GM19397 (cell line): ENCODE measurements at regions not wholly inside any gene's neighbourhood (a gene's known extent, or its start where the extent isn't known, plus 50 kb on each side); places are given as distances from the start of the nearest gene placed in this dataset.
A peak's percentile ranks its signal among the peaks of the same experiment; 100 is the strongest.

Experiments used
- ATAC-seq: cut with Tn5 transposase; IDR thresholded peaks from one replicate; pipeline ENCODE4 v1.9.1; 2021; ENCODE audit warnings: mild to moderate bottlenecking, moderate library complexity; ENCODE audit not compliant: unreplicated experiment

- no peak for ATAC-seq
Measured at GRCh38 chr5:52668544-52669185, 119.1 kb upstream of the ITGA1 start.

- no peak for ATAC-seq
Measured at GRCh38 chr5:52672459-52672858, 115.3 kb upstream of the ITGA1 start.

DNA sequence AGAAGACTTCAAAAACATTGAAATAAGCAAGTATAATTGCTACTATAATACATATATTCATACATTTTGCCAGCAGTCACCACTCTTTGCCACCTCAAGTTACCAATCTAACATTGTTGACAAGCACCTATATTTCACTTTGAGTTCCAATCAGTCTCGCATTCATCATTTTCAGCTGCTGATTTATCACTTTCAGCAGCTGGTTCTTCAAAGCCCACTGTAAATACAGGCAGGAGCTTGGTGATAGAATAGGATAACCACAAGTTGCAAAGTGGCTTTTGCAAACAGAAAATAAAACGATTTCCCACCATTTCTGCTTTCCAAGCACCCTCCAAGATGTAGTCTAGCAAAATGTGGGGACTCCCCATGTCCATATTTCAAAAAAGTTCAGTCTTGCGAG, 114.2 kb upstream of the ITGA1 start:
- no peak for ATAC-seq

GRCh38 chr5:52674815-52675545, 112.7 kb upstream of the ITGA1 start:
- ATAC-seq = no peak

DNA sequence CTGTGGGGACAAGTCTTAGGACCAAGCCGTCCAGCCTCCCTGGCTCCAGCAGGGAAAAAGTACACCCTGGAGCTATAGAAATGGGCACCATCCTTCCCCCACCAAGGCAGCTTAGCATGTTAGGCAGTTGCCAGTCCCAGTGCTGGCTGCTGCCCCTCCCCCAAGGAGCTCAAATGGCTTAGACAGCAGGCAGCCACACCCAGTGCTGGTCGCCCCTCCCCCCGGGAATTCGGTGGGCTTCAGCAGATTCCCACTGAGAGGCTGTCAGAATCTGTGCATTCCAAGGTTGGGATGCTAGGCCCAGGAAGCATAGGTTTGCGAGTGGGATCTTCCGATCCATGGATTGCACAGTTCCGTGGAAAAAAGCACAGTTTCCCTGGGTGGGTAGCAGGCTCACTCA, 105.2 kb upstream of the ITGA1 start:
- no peak for ATAC-seq

DNA sequence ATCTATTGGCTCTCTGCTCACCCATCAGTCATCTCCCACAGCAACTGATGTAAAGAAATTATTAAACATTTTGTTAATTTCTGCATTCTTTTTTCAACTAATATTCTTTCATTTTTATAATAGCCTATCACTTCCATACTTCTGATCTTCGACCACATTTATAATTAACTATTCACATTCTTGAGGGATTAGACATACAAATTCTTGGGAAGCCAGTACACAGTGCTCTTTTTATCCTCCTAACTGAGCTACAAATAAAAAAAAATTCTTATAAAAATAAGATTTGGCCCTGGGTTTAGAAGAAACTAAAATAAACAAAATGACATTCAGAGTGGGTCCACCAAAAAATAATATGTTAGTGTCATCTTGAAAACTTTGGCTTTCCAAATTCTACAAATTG, 103.7 kb upstream of the ITGA1 start:
- no peak for ATAC-seq

- ATAC-seq = no peak
Measured at GRCh38 chr5:52685566-52685965, 102.2 kb upstream of the ITGA1 start.

DNA sequence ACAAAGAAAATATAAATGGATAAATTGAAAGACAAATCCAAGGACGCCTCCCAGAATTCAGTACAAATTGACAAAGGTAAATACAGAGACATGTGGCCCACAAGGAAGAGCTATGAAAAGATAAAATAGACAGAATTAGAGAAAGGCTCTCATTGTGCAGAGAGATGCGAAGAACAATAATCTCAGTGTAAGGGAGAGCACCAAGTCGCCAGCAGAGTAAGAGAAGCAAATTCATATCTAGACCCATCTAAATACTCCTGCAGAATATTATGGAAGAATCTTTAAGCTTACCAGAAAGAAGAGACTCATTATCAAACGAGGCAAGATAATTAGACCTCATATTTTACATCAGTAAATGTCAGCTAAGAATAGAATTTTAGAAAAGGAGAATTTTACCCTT, 101.7 kb upstream of the ITGA1 start:
- no peak for ATAC-seq

DNA sequence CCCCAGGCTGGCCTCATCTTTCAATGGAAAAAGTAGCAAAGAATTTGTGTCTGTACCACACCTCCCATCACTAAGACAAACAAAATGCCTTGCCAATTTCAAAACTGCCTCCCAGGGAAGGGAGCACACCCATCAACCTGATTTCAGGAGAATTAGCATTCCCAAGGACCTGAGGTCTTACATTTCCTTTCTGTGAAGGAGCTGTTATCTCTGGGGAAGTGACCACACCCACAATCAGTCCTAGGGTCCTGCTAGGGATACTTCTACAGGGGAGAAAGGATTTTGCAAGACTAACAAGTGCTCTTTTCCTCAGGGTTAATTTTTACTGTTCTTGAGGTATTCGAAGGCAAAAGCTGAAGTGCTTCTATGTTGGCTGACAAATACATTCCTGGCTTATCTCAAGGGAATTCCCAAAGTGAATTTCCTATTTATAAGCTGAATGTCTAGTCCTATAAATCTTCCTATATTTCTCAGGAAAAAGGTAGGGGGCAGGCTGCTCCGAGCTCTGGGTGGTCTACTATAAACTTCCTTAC, 97.4 kb upstream of the ITGA1 start:
- ATAC-seq = no peak

DNA sequence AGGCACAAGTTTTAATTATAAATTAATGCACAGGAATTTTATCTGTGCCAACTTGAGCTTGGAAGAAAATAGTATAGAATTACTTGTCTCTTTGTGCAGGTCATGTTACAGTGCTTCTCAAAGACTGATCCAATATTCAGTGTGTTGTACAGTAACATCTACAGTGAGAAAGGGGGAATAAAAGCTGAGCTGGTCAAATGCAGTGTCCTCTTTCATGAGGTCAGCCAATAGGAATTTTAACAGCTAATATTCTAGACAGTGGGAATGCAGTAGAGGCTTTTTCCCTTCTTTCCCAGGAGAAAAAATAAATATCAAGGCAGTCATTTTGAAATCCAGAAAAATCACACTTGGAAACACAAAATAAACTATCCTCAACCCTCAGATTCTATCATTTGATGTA, 95.7 kb upstream of the ITGA1 start:
- no peak for ATAC-seq

GRCh38 chr5:52692606-52693005, 95.1 kb upstream of the ITGA1 start:
- no peak for ATAC-seq

- ATAC-seq = no peak
Measured at GRCh38 chr5:52693280-52693679, 94.4 kb upstream of the ITGA1 start.

GRCh38 chr5:52693836-52694235, 93.9 kb upstream of the ITGA1 start:
- no peak for ATAC-seq

DNA sequence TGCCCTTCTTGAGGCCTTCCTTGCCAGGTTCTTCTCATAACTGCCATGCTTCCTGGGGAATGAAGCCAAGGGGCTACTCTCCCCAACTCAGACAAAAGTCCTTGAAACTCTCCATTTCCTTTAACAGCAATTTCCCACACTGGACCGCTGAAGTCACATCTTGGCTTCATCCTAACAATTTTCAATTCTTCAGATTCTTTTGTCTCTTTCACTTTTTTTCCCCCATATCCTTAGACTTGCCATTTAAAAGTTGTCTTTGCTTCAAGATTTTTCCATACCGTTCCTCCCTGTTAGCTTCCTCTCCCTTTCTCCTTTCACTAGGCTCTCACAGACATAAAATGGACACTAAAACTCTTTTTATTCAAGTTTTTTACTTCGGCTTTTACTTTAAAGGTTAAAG, 93.1 kb upstream of the ITGA1 start:
- ATAC-seq = no peak

- ATAC-seq = no peak
Measured at GRCh38 chr5:52702877-52703276, 84.8 kb upstream of the ITGA1 start.

GRCh38 chr5:52703321-52703720, 84.4 kb upstream of the ITGA1 start:
- no peak for ATAC-seq

GRCh38 chr5:52705720-52706119, 82.0 kb upstream of the ITGA1 start:
- ATAC-seq = no peak

GRCh38 chr5:52706775-52707174, 80.9 kb upstream of the ITGA1 start:
- no peak for ATAC-seq

- no peak for ATAC-seq
Measured at GRCh38 chr5:52707616-52708015, 80.1 kb upstream of the ITGA1 start.

DNA sequence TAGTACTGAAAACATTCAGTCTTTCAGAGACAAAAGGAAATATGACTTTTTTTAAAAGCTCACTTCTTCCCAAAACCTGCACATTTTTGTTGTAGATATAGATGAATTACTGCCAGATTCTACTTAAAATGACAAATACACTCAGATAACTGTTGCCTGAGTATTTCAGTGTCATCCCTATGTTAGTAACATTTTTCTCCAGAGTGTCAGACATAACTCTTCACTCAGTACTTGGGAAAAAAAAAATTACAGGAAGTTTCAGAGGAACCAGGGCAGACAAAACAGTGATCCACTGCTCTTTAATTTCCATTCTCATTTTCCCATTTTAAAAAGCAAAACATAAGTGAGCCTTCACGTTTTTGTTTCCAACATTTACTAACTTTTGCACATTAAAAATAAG, 79.3 kb upstream of the ITGA1 start:
- ATAC-seq = no peak

DNA sequence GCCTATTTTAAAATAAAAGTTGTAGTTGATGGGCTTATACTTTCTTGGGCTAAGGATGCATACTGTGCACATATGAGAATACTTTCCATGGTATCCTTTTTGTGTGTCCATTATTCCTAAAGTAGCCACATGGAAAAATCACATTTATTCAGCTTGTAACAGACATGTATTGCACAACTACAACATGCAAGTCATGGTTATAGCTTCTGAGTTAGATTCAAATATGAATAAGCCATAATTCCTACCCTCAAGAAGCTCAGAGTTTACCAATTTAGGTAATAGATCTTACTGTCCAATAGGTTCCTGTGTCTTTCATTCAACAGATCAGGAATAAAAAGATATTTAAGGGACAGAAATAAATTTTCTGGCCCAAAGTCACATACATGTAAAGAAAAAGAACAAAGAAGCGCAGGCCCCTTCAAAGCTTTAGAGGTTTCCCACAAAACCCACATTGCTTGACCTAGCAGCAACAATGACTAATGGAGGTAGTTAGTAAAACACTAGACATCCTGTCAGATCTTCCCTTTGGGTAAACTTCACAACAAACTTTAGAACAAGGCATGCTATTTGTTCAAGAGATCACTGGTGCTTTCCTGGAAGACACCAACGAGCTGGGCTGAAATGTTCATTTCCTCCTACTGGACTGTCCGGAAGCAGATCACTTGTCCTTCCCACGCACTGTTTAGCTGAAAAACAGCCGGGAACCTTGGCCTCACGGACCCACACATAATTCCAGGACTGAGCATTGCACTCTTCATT, 78.4 kb upstream of the ITGA1 start:
- peak; percentile 73 for ATAC-seq
